ENCODE measurements at regions not wholly inside any gene's neighbourhood (a gene's known extent, or its start where the extent isn't known, plus 50 kb on each side); places are given as distances from the start of the nearest gene placed in this dataset.

GRCh38 chr12:61667676-61668075, 592.5 kb upstream of the USP15 start:
- TF ChIP-seq CTCF (IDR thresholded peaks at IDR 0.05; ENCODE audit: insufficient read depth, low read length) (no peak), POLR2AphosphoS5 (IDR thresholded peaks at IDR 0.05; ENCODE audit: low read depth) (no peak), REST (IDR thresholded peaks at IDR 0.05; ENCODE audit: insufficient replicate concordance, low read depth) (no peak), GABPA (IDR thresholded peaks at IDR 0.05; ENCODE audit: low read depth) (no peak), SPI1 (IDR thresholded peaks at IDR 0.05; ENCODE audit: borderline replicate concordance, low read depth) (no peak)
